ENCODE measurements at regions not wholly inside any gene's neighbourhood (a gene's known extent, or its start where the extent isn't known, plus 50 kb on each side); places are given as distances from the start of the nearest gene placed in this dataset.

- TF ChIP-seq CTCF (IDR thresholded peaks at IDR 0.05): no peak
- no peak for TF ChIP-seq POLR2A (IDR thresholded peaks at IDR 0.05)
Observed at GRCh38 chr13:110824702-110825300, 90.1 kb downstream of the ANKRD10 start.
